GM21367 (cell line): ENCODE measurements at regions not wholly inside any gene's neighbourhood (a gene's known extent, or its start where the extent isn't known, plus 50 kb on each side); places are given as distances from the start of the nearest gene placed in this dataset.

Experiments used
- ATAC-seq: cut with Tn5 transposase; IDR thresholded peaks from one replicate; pipeline ENCODE4 v1.9.1; 2021; ENCODE audit not compliant: unreplicated experiment

GRCh38 chr19:28859811-28860210 lies 353.1 kb downstream of the UQCRFS1 start:
- ATAC-seq: no peak

- no peak for ATAC-seq
Measured at GRCh38 chr19:28858933-28859332, 354.0 kb downstream of the UQCRFS1 start.

- no peak for ATAC-seq
Measured at GRCh38 chr19:28857967-28858366, 355.0 kb downstream of the UQCRFS1 start.

- ATAC-seq: no peak
Measured at GRCh38 chr19:28855216-28855615, 357.7 kb downstream of the UQCRFS1 start.

GRCh38 chr19:28847468-28847867 lies 365.5 kb downstream of the UQCRFS1 start:
- no peak for ATAC-seq

- no peak for ATAC-seq
Measured at GRCh38 chr19:28846094-28846812, 366.7 kb downstream of the UQCRFS1 start.

GRCh38 chr19:28843761-28844492 lies 369.0 kb downstream of the UQCRFS1 start:
- no peak for ATAC-seq

GRCh38 chr19:28841531-28841930 lies 371.4 kb downstream of the UQCRFS1 start:
- no peak for ATAC-seq

GRCh38 chr19:28840891-28841290 lies 372.1 kb downstream of the UQCRFS1 start:
- ATAC-seq: no peak

- ATAC-seq: no peak
Measured at GRCh38 chr19:28839455-28839854, 373.5 kb downstream of the UQCRFS1 start.

- ATAC-seq: no peak
Measured at GRCh38 chr19:28838909-28839308, 374.0 kb downstream of the UQCRFS1 start.

- ATAC-seq: no peak
Measured at GRCh38 chr19:28836421-28836820, 376.5 kb downstream of the UQCRFS1 start.

- ATAC-seq: no peak
Measured at GRCh38 chr19:28834996-28835395, 378.0 kb downstream of the UQCRFS1 start.

GRCh38 chr19:28831462-28831861 lies 381.5 kb downstream of the UQCRFS1 start:
- no peak for ATAC-seq

GRCh38 chr19:28829762-28830161 lies 383.2 kb downstream of the UQCRFS1 start:
- no peak for ATAC-seq

GRCh38 chr19:28829359-28829758 lies 383.6 kb downstream of the UQCRFS1 start:
- ATAC-seq: no peak

GRCh38 chr19:28828276-28828870 lies 384.6 kb downstream of the UQCRFS1 start:
- ATAC-seq: no peak

- no peak for ATAC-seq
Measured at GRCh38 chr19:28827382-28827781, 385.6 kb downstream of the UQCRFS1 start.

- no peak for ATAC-seq
Measured at GRCh38 chr19:28823338-28823961, 389.5 kb downstream of the UQCRFS1 start.

GRCh38 chr19:28820289-28820688 lies 392.7 kb downstream of the UQCRFS1 start:
- no peak for ATAC-seq

- no peak for ATAC-seq
Measured at GRCh38 chr19:28815257-28815656, 397.7 kb downstream of the UQCRFS1 start.

GRCh38 chr19:28794301-28794700 lies 418.6 kb downstream of the UQCRFS1 start:
- no peak for ATAC-seq
